GDM1 (cell line): ENCODE measurements at regions not wholly inside any gene's neighbourhood (a gene's known extent, or its start where the extent isn't known, plus 50 kb on each side); places are given as distances from the start of the nearest gene placed in this dataset.
"Not testable (repeated sequence)": the region's sequence is repeated elsewhere in the genome, so short reads cannot be mapped to it uniquely, and the experiment has no call there.

Experiments
- DNase-seq: peaks from one replicate; lab custom pipeline; 2025; lab: John Stamatoyannopoulos, UW

DNA sequence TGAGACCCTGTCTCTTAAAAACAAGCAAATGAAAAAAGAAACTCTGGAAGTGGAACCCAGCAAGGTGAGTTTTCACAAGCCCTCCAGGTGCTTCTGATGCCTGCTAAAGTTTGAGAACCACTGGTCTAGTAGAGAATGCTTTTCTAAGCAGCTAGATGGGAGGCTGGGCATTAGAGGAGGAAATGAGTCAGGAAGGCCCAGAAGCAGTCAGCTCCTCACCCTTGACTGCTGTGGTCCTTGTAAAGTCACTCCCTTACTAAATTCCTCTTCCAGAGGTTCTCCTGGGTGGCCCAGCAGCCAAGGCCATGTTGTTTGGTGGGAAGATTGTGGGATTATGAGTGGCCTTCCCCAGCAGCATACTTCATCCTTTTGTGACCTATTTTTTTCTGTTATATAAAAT is 52.0 kb upstream of the FYN start:
- DNase-seq = no peak

DNA sequence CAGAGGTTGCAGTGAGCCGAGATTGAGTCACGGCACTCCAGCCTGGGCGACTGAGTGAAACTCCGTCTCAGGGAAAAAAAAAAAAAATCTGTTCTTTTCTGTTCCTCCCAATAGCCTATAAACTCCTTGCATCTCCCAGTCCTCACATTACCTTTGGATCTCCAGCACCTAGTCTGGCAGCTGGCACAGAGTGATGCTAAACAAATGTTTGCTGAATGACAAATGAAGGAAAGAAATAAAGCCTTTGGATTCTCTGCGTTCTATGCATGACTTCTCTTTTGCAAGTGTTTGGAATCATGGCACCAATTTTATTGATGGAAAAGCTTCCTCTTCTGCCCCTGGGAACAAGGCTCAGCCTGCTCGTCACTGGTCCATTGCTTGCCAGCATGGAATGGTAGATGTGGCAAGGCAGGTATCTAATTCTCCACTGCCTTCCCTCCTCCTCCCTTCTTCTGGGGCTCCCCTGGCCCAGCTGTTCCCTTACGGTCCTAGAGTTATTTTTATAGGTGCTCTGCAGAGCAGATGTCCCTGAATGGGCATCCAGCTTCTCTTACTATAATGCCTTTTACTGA is 53.6 kb upstream of the FYN start:
- DNase-seq = no peak

DNA sequence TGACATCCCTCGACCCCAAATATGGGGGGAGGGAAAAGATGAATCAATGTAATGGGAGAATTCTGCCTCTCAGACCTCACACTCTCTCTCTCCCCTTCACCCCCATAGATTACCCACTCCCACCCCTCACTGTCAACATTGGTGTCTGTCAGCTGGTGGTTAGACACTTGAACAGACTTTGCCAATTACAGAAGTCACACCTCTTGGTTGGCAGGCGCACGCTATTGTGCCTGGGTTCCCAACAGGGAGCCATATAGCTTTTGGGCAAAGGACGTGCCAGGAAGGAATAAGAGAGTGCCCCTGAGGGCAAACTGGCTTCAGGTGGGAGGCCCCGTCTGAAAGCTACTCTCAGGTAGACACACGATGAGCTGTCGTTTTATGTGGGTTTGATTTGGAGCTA is 54.1 kb upstream of the FYN start:
- no peak for DNase-seq

DNA sequence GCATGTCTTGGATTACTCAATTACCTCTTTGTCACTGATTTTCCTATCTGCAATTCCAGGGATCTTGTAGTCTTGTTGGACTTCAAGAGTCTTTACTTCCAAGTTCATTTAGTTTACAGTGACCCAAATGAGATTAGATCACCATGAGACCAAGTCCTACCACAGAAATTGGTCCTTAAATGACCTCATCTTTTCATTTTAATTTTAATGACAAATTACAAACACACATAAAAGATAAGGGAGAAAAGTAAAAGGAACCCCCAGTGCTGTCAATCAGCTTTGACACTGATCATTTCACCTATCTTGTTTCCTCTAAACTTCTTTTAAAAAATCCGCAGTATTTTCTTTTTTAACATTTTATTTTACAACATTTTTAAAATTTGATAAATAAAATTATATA is 54.9 kb upstream of the FYN start:
- no peak for DNase-seq

DNA sequence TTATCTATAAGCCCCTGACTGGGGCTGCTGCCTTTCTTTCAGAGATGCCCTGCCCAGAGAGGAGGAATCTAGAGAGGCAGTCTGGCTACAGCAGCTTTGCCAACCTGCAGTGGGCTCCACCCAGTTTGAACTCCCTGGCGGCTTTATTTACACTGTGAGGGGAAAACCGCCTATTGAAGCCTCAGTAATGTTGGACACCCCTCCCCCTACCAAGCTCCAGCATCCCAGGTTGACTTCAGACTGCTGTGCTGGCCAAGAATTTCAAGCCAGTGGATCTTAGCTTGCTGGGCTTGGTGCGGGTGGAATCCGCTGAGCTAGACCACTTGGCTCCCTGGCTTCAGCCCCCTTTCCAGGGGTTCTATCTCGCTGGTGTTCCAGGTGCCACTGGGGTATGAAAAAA is 61.4 kb upstream of the FYN start:
- DNase-seq = not testable (repeated sequence)

DNA sequence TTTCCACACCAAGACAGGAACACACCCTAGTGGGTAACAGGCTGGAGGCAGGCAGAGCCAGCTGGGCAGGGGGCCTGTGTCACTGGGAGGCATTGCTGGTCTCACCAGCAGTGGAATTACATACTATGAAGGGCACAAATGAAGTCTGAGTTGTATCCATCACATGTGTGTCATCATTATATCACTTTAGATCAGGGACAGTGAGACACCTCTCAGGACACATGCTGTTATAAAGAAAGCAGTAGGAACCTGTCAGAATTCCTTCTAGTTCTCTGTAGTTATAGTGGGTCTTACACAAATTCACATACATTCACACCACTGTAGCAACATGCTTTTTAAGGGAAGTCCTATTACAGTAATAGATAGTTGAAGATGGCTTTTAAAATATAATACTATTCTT is 63.5 kb upstream of the FYN start:
- DNase-seq = no peak

DNA sequence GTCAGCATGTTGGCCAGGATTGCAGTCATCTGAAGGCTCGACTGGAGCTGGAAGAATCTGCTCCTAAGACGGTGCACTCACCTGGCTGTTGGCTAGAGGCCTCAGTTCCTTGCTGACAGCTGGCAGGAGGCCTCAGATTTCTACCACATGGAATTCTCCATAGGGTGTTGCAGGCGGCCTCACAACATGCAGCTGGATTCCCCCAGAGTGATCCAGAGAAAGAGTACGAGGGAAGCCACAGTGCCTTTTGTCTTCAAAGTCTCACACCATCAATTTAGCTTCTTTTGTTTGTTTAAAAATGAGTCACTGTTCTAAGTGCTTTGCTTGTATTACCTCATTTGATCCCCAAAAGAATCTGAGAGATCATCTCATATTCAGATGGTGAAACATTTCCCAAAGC is 65.5 kb upstream of the FYN start:
- no peak for DNase-seq

DNA sequence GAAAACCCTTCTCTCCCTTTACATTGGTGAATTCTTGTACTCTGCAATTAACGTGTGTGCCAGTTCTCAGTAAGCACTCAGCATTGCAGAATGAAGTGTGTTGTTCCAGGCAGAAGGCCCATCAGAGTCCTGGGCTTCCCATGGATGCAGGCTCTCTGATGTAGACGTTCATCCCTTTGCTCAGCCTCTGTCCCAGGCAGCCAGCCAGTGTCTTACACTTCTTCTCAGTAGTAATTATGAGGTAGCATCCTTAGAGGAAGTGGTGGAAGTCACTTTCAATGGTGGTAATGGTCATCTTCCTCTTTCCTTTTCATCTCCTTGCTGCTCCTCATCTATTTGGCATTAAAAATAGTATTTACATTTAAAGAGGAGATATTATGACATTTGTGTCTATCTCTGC is 66.7 kb upstream of the FYN start:
- DNase-seq = no peak

DNA sequence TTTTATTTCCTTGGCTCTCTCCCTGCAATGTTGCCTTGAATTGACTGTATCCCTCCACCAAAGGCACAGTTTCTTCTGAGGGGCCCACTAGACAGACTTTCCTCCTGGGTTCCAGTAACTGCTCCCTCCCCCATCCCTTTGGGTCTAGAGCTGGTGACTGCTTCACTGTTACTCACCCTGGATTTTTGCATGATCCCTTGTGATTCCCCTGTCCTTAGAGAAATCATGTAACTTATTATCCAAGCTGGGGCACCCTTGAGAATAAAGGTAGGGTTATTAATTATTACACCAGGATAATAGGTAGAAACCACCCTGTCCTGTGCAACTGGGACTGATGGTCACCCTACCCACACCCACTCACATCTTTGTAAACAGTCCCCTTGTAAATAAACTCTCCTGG is 67.5 kb upstream of the FYN start:
- DNase-seq = no peak

DNA sequence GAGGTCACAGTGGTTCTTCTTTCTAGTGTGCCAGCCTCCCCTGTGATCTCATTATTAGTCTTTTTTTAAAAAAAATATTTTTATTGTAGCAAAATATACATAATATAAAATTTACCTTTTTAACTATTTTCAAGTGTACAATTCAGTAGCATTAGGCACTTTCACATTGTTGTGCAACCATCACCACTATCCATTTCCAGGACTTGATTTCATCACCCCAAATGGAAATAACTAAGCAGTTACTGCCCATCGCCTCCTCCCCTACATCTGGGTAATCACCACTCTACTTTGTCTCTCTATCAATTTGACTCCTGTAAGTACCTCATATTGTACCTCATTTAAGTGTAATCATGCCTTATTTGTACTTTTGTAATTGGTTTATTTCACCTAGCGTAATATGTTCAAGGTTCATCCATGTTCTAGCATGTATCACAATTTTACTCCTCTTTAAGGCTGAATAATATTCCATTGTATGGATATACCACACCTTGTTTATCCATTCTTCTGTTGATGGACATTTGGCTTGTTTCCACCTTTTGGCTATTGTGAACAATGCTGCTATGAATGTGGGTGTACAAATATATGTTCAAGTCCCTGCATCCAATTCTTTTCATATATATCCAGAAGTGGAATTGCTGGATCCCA is 68.6 kb upstream of the FYN start:
- no peak for DNase-seq

DNA sequence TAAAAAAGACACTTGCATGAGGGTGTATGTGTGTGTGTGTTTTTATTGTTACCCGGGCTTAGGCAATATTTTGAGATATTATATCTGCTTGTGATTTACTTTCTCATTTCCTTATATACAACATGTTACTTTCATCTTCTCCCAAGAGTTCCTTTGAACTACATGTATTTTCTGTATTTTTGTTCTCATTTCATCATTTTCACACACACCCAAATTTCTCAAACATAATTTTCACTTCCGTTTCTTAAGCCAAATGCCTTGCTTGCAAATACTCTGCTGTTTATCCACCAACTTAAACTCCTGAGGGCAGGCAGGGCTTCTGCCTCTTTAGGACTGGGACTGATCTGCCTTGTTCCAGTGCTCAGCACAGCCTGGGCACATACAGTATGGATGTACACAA is 69.3 kb upstream of the FYN start:
- no peak for DNase-seq

DNA sequence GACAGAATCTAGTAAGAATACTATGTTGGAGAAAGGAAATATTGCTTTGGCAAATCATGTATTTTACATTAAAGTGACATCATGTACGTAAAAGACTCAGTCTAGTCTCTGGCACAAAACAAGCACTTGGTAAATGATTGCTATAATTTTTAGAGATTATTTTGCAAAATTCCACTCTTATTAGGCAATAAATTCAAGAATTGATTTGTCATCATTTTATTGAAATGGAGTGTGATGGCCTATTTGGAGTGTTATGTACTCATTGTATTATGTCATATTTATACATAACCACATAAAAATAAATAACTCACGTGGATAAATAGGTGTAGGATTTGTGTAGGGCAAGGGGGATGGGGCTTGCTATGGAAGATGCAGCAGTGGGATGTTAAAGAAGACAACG is 70.0 kb upstream of the FYN start:
- DNase-seq = no peak

DNA sequence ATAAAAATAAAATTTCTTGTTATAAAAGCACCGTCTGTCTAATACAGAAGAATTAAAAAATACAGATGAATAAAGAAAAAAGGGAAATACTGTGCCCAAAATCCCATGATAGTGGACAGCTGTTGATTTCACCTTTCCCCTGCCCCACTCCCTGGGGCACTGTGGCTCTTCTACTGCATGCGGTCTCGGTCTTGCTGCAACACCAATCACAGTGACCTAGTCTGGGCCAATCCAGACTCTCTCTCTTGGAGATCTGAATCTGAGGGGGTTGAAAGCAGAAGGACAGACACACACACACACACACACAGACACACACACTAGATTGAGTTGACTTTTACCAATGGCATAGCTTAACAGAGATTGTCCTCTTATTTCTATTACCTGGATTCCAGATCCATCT is 70.5 kb upstream of the FYN start:
- no peak for DNase-seq

DNA sequence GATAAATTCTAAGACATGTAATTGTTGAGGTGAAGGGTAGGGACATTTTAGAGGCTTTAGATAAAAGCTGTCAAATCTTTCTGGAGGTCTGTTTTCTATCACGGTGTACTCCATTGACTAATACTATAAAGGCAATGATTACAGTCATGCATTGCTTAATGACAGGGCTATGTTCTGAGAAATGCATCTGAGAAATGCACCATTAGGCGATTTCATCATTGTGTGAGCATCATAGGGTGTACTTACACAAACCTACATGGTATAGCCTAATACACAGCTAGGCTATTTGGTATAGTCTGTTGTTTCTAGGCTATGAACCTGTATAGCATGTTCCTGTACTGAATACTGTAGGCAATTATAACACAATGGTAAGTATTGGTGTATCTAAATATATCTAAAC is 71.3 kb upstream of the FYN start:
- no peak for DNase-seq

DNA sequence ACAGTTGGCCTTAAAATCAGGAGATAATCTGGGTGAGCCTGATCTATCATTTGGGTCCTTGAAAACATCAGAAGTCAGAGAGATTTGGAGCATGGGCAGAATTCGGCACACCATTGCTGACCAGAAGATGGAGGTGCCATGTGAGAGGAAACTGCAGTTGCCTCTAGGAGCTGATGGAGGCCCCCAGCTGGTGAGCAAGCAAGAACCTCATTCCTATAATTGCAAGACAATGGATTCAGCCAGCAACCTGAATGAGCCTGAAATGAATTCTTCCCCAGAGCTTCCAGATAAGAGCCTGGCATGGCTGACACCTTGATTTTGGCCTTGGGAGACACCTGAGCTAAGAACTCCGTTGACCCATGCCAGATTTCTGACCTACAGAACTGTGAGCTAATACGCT is 76.3 kb upstream of the FYN start:
- no peak for DNase-seq

DNA sequence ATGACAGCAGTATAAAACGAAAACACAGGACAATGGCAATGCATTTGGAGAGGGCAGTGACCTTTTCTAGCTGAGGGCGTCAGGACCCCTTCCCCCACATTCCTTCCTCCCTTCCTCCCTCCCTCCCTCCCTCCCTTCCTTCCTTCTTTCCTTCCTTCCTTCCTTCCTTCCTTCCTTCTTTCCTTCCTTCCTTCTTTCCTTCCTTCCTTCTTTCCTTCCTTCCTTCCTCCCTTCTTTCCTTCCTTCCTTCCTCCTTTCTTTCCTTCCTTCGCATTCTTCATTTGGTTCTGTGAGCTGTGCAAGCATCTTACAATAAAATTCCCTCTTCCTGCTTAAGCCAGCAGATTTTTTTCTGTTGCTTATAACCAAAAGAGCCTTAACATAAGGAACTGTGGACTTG is 76.7 kb upstream of the FYN start:
- not testable (repeated sequence) for DNase-seq

DNA sequence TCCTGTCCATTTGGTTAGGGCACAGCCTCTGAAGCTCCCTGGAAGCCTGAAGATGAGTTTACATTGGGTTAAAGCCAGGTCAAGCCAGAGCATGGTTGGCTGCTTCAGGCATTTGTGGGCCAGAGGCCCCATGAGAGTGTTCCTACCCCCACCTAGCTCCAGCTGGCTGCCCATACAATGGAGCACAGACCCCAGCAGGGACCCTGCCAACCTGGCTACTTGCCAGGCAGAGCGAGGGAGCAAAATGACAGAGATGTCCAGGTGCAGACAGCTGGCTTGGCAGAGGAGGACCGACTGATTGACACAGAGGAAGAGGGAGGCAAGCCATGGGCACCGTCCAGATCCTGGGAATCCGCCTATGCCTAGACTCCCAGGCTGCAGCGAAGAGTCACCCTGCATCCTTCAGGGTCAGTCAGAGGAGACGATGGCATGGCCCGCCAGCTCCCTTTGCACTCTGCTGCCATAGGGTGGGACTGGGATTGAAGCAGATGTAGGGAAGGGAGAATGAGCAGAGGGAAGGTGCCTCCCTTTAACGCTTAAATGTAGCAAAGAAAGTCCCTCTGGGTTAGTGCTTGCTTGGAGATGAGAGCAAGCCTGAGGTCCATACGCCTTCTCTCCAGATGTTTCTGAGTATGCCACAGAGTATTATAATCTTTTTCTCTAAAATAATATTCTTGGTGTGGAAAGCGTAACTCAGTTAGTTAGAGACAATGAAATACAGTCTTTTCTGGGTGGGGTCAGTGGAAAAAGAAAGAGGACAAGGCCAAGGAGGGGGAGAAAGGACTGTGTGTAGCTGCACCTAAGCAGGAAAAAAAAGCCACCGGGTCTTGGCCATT is 77.6 kb upstream of the FYN start:
- no peak for DNase-seq

DNA sequence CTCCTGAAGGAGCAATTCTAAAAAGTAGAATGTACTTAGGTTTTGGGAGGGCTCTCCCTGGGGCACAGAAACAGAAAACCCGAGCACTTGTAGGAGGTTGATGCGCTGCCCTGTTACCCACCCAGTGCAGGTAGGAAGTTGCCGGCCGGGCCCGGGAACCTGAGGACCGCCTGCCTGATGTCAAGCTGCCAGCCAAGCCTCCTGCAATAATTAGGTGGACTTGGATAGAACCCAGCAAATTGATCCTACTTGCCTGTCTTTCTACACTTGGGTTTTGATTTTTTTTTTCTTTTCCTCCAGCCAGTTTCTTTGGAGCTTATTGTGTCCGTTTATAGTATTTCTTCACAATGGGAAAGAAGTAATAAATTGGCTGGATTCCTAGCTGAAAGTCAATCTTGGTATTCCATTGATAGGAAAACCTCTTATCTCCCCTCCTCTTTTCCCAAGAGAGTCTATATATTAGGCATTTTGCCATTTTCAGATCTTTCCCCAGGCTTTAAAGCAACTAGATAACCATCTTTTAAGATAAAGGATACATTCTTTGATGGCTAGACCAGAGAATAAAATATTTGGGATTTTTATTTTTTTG is 78.3 kb upstream of the FYN start:
- DNase-seq = no peak

DNA sequence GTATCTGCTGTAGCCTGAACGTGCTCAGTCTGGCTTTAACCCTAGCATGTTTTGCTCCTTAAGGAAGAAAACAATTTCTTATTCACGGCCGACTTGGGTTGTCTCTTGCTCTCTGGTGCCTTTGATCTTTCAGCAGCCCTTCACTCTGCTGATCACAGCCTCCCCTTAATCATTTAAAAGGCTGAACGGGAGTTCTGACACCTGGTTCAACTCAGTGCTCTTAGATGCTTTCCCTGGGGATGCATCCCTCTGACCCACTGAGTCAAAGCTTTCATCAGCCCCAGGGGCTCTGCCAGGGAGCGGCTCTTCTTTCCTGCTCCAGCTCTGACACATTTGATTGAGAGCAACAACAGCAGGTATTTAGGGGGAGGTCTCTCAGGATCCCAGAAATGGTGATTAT is 79.0 kb upstream of the FYN start:
- no peak for DNase-seq

DNA sequence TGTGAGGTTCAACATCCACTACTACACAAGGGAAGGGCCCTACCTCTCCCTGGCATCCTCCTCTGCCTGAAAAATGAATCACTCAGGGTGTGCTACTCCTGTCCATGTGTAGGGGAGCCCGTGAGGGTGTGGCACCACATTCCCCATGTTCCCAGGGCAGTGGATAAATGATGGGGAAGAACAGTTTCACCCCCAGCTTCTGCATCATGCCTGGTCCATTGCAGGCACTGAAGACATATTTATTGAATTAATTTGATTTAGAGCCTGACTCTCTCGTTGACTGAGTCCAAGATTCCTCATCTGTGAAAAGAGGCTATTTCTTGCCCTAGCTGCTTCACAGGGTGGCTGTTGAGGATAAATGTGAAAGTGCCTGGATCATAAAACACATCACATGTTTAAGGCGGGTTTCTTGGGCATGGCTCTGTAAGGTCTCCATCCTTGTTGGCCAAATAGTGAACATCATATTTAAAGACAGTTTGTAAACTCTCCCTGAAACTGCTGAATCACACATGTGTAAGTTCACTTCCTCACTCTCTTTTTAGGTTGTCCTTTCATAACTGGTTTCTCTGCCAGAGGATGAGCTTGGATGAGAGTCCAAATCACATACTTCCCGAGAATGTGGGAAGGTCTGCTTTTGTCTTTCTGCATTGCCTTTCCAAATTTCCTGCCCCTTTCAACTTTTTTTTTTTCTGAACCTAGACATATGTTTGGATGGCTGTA is 79.7 kb upstream of the FYN start:
- peak; percentile 7 for DNase-seq

DNA sequence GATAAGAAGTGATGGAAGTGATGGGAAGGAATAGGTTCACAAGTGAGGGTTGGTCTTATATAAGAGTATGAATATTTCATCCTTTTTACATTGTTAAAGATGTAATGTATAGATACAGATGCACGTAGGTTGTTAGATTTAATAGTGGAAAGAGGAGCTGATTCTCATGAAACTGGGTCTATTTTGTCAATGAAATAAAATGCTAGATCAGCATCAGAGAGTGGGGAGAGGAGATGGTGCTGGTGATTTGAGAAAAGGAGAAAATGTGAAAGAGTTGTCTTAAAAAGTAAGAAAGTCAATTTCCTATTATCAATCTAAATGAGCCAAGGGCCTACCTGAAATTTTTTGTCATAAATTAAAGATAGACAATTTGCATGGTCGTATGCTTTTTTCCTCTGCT is 82.8 kb upstream of the FYN start:
- no peak for DNase-seq

DNA sequence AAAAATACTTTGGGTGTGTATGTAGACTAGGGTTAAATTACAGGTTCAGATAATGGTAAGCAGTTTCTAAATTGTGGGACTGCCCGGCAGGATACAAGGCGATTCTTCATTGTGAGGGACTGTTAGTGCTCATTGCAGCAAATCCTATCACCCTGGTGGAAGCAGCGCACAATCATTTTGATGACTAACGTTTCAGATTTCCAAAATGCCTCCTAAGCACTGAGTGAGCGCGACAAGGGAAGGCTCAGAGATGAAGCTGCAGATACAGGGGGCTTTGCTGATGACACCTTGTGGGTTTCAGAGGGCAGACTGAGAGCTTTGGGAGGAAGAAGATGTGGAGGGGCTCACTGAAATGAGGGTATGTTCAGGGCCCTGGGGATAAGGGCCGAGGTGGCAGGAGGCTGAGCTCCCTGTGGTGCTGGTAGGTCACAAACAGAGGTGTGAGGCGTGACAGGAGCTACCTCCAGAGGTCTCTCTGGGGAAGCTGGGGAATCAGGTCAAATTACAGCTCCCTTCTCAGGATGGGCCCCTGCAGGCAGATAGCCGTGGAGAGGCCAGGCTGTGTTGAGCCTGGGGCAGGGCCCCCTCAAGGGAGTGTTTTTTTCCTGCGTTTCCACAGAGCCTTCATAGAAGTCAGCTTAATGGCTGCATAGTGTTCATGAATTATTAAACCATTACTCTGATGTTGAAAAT is 84.5 kb upstream of the FYN start:
- DNase-seq = no peak
